RPMI7951 (cell line): ENCODE measurements at regions not wholly inside any gene's neighbourhood (a gene's known extent, or its start where the extent isn't known, plus 50 kb on each side); places are given as distances from the start of the nearest gene placed in this dataset.

Experiments
- DNase-seq: peaks from one replicate; pipeline ENCODE4 v3.0.0-alpha.2; 2012; ENCODE audit warnings: low read depth

- no peak for DNase-seq
Observed at GRCh38 chr18:56380685-56381084, 257.7 kb downstream of the TXNL1 start.

- no peak for DNase-seq
Observed at GRCh38 chr18:56379256-56379655, 259.1 kb downstream of the TXNL1 start.

- no peak for DNase-seq
Observed at GRCh38 chr18:56377231-56377630, 261.2 kb downstream of the TXNL1 start.

GRCh38 chr18:56374007-56374655 lies 264.3 kb downstream of the TXNL1 start:
- no peak for DNase-seq

DNA sequence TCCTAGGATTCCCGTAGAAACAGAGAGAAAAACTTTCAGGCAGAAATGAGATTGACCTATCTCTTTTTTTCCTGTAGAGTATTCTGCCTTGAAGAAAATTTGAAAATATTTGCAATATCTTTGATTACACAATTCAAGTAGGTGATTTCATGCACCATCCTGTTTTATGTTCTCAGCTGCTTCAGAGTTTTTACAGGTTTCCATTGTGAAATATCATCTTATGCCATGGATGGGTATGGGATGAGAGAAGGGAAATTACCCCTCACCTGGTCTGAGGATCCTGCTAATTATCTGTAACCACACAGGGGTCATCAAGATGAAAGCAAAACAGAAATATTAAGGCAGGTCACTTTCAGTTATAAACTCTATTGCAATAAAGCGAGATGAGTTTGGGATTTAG lies 264.8 kb downstream of the TXNL1 start:
- DNase-seq: no peak

DNA sequence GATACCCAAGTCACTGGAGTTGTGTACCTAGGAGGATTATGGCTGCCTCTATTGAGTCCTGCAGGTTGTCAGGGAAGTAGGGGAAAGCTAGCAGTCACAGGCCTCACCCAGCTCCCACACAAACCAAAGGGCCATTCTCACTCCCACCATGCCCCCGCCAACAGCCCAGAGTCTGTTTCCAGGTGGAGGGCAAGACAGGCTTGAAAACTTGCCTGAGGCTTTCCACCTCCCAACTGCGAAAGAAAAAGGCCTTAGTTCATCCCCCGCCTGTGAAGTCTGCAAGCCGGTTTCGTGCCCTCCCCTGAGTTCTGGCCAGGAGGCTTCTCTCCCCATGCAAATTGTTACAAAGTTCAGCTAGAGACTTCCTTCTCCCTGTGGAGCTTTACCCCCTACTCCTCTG lies 270.3 kb downstream of the TXNL1 start:
- DNase-seq: no peak

DNA sequence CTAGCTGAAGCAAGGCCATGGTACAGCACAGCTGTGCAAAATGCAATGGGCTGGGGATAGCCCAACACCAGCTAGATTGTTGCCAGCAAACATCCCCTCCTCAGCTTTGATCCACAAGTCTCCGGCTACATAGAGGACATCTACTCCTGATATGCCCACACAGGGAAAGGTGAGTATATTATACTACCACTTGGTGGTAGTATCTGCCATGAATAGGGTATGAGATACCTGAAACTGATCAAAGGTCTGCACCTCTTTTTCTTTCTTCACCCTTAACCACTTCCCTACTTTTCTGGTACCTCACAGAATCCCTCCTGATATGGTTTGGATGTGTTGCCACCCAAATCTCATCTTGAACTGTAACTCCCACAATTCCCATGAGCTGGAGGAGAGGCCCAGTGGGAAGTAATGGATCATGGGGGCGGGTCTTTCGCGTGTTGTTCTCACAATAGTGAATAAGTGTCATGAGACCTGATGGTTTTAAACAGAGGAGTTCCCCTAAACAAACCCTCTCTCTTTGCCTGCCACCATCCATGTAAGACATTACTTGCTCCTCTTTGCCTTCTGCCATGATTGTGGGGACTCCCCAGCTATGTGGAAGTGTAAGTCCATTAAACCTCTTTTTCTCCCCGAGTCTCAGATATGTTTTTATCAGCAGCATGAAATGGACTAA lies 279.6 kb downstream of the TXNL1 start:
- no peak for DNase-seq

- no peak for DNase-seq
Observed at GRCh38 chr18:56353663-56354260, 284.6 kb downstream of the TXNL1 start.

DNA sequence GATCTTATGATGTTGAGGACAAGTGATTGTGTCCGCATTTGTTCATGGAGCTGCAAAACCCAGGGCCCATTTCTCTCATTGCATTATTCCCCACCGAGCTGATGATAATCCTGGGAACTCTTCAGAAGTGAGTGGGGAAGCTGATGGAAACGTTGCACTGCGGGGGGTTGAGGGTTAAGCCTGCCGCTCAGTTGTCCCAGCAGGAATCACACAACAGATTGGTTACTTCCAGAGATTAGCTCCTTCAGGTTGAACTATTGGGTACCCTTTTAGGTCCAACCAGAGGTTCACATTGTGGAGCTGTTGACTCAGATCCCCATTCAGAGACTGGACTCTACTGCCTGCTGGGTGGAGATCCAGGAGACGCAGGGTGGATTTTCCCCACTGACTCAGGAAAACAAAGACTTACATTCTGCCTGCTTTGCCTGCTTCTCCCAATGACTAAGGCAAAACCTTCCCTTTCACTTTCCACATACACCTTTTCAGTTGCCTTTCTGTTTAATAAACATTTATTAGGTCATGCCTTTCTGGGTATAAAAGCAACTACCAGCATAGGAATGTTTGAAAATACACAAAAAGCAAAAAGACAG lies 286.4 kb downstream of the TXNL1 start:
- DNase-seq: no peak

DNA sequence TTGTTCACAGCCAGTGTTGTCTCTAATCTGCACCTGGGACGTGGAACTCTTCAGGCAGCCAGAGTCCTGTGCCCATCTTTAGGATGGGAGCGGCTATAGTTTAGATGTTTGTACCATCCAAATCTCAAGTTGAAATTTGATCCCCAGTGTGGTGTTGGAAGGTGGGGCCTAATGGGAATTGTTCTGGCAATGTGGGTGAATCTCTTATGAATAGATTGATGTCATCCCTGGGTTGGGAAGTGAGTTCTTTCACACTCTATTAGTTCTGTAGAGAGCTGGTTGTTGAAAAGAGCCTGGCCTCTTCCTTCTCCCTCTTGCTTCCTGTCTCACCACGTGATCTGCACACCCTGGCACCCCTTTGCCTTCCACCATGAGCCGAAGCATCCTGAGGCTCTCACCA lies 300.9 kb downstream of the TXNL1 start:
- DNase-seq: no peak

DNA sequence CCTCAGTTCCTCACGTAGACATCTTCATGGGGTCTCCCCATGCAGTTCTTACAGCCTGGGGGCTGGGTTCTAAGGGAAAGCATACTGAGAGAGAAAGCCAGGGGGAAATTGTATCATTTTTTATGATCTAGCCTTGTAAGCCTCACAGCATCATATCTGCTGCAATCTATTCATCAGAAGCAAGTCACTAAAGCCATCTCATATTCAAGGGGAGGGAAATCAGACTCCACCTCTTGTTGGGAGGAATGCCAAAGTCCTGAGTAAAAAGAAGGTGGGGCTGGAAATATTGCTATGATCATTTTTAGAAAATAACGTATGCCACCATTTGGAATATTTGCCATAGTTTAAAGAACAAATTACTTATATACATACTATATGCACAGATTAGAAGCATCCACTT lies 304.6 kb downstream of the TXNL1 start:
- no peak for DNase-seq

DNA sequence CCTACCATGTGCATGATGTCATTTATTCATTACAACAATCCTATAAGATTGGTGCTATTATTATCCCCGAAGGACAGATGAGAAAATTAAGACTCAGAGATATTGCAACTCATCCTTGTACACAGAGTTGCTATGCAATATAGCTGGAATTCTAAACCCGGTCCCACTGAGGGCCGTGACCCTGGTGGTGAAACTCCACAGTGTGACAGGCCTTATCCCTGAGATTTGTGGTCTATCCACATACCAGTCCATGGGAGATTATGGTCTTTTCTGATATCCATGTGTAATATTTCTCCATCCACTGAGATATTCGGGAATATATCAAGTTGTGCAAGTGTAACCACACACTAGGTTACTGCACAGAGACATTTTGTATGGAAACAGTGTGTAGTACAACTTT lies 305.2 kb downstream of the TXNL1 start:
- no peak for DNase-seq

DNA sequence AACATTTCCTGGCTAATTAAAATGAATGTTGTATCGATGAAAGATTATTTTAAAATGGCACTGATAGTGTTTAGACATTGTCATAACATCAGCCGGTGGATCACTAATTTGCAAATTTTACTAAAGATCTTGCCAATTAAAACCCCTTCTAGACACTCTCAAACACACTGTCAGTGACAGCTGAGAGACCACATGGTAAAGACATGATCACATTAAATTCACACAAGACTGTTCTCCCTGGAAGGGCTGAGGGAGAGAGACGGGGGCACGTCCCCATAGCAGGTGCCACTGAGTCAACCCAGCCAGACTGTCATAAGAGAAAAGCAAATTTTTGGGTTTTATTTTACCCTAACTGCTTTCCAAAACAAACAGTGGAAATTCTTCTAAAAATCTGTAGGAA lies 306.0 kb downstream of the TXNL1 start:
- DNase-seq: no peak

- peak; percentile 3 for DNase-seq
Observed at GRCh38 chr18:56330366-56331110, 307.9 kb downstream of the TXNL1 start.

DNA sequence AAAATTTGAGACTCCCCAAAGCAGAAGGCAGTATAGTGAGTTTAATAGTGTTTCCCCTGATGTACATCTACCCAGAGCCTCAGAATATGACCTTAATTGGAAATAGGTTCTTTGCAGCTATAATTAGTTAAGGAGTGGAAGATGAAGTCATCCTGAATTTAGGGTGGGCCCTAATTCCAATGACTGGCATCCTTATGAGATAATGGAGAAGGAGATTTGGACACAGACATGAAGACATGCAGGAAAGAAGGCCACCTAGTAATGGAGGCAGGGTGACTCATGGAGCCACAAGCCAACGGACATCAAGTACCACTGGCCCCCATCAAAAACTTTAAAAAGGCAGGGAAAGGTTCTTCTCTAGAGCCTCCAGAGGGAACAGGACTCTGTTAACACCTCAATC lies 308.9 kb downstream of the TXNL1 start:
- no peak for DNase-seq

DNA sequence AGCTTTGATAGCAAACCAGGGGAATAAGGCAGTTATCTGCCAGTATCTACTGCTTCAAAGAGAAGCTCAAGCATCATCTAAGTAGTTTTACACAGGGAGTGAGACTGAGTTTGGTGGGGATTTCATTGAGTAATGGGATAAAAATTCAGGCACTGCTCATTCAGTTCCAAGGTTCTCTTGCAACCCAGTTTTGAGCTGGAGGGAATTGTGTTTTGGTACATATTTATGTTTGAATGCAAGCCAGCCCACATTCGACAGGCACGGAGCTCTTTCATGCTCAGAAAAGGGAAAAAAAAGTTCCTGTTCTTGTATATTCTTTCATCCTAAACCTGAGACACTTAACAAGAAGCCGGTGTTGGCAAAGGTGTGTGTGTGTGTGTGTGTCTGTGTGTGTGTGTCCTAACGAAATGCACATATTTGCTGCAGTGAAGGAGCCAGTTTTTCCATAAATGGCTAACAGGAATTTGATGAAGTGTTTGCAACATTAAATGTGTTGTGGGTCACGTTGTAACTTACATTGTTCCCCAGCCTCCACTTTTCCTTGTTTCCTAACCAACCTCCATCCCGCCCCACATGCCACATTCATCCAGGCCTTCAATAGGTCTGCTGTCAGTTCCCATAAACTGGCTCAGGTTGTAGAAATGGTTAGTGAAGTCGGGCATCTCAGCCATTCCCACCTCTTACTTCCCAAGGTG lies 311.1 kb downstream of the TXNL1 start:
- no peak for DNase-seq

DNA sequence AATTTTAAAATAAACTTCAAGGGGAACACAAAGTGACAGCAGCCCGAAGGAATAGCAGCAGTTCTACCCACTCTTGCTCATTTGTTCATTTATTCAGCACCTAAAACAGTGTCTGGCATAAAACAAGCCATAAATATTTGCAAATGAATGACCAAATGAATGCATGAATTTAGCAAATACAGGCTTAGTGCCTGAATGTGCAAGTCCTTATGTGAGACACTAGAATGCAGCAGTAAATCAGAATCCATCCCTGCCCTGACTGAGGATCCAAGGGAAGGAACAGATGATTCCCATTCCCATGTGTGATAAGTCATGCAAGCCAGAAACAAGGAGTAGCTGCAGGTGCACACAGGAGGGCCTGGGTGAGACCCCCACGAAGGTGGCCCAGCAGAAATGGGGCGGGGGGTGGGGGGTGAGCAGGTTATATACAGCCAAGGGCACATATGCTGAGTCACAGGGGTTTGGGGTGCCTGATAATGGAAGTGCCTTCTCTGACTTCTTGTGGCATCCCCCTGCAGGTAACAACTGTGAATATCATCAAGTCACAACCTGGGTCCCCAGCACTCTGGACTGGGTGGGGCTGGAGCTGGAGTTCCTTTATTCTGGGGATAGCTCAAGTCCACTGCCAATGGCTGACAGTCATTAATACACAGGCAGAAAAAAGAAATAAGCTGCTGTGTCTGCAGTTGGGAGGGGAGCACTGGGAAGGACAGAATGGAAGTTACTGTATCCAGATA lies 311.9 kb downstream of the TXNL1 start:
- no peak for DNase-seq

DNA sequence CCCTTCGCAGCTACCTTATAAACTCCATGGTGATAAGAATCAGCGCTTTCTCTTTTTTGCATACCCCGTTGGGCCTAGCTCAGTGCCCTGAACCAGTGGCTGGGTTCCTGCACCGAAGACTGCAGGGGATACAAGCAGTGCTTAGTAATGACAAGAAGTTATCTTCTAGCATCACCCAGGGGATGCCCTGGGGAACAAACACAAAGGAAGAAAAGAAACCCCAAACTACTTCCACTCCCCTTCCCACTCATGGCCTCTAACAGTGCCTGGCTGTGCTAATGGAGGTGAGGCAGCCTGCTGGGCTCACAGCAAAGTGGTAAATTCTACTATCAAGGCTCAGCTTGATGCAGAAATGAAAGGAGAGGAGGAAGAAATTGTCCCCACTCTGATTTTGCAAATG lies 314.7 kb downstream of the TXNL1 start:
- no peak for DNase-seq

DNA sequence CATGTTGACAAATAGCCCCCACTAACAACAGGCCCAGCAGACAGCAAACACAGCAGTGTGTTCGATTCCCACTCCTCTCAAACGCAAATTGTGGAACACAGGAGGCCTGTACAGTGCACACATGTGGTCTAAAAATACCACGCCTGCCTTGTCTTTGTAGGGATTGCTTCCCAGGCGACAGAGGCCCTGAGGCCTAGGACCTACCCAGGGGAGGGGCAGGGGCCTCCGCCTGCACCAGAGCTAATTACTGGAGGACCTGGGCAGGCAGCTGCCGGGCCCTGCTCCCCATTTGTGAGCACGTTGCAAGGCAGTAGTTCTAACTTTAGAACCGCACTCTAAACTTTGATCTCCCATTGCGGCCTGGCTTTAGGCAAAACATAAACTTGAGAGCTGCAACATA lies 316.0 kb downstream of the TXNL1 start:
- no peak for DNase-seq

GRCh38 chr18:56321470-56321869 lies 316.9 kb downstream of the TXNL1 start:
- no peak for DNase-seq

DNA sequence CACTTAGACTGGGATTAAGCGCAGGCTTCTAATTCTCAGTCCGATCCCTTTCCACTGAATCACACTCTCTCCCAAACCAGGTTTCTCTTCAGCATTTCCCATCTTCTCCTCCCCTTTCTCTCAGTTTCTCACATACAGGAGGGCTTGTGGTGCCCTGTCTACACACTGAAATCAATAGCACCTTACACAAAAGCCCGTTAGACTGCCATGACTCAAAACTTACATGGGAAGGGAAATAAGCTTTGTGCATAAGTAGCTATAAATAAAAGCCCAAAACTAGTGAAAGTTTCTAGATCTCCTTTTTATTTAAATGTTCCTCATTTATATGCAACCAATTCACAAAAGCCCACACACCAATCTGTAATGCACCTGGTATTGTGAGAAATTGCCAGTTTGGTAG lies 318.4 kb downstream of the TXNL1 start:
- no peak for DNase-seq
